SK-N-SH (cell line): ENCODE measurements at regions not wholly inside any gene's neighbourhood (a gene's known extent, or its start where the extent isn't known, plus 50 kb on each side); places are given as distances from the start of the nearest gene placed in this dataset.

Source experiments
- CTCF ChIA-PET: fragments of 300-600, 350-600 bp; formaldehyde crosslinking; extraction: SDS; loops from one replicate; lab custom pipeline; 2021; lab: Yijun Ruan, JAX
- POLR2A ChIA-PET: fragments of 350-600 bp; sonication (Branson Sonifier 250); formaldehyde crosslinking; extraction: SDS; loops from one replicate; lab custom pipeline; 2020; ENCODE audit warnings: antibody characterized with exemption, inconsistent platforms; lab: Yijun Ruan, JAX
- DNase-seq: peaks from one replicate; pipeline ENCODE4 v3.0.0; 2012
- H2AFZ ChIP-seq: fragments of 200-600 bp; sonication (generic); 2 replicates; pipeline ENCODE4 v1.8.1; 2016; ENCODE audit warnings: antibody characterized with exemption, mild to moderate bottlenecking, low read depth
- H3F3A ChIP-seq: fragments of 200-600 bp; sonication (generic); replicated peaks from 2 replicates; pipeline ENCODE3; 2016; ENCODE audit warnings: antibody characterized with exemption, mild to moderate bottlenecking; ENCODE audit not compliant: insufficient read depth
- H3K27ac ChIP-seq, 2 experiments: fragments of 200-500 bp in 1 of 2; fragments of 200-600 bp in 1 of 2; sonication (Bioruptor generic) in 1 of 2; sonication (generic), shearing (Covaris generic) in 1 of 2; 2 replicates each; pipeline versions ENCODE4 v1.5.1 to v1.6.1; 2014 to 2016; ENCODE audit warnings: low read depth in 2 of 2, inconsistent platforms in 1 of 2, low read length in 1 of 2, mild to moderate bottlenecking in 1 of 2, mixed read lengths in 1 of 2
- H3K27me3 ChIP-seq: fragments of 200-600 bp; sonication (generic), shearing (Covaris generic); 2 replicates; pipeline ENCODE4 v1.6.1; 2016; ENCODE audit warnings: mixed run types; ENCODE audit not compliant: insufficient read depth
- H3K36me3 ChIP-seq, 2 experiments: fragments of 200-500 bp in 1 of 2; fragments of 200-600 bp in 1 of 2; sonication (Bioruptor generic) in 1 of 2; sonication (generic) in 1 of 2; replicated peaks in 1 of 2; 2 replicates each; pipeline versions ENCODE3 to v1.5.1; 2014 to 2016; ENCODE audit warnings: low read length in 1 of 2, mild to moderate bottlenecking in 1 of 2; ENCODE audit not compliant: insufficient read depth in 2 of 2, control insufficient read depth in 1 of 2
- H3K4me1 ChIP-seq, 2 experiments: fragments of 200-500 bp in 1 of 2; fragments of 200-600 bp in 1 of 2; sonication (Bioruptor generic) in 1 of 2; sonication (generic), shearing (Covaris generic) in 1 of 2; 2 replicates each; pipeline versions ENCODE4 v1.5.1 to v1.6.1; 2014 to 2016; ENCODE audit warnings: low read depth in 1 of 2, low read length in 1 of 2, mixed run types in 1 of 2; ENCODE audit not compliant: insufficient read depth in 2 of 2, control insufficient read depth in 1 of 2
- H3K4me2 ChIP-seq: fragments of 200-600 bp; sonication (generic), shearing (Covaris generic); 2 replicates; pipeline ENCODE4 v1.6.1; 2017; ENCODE audit warnings: mixed run types
- H3K4me3 ChIP-seq, 2 experiments: fragments of 200-500 bp in 1 of 2; fragments of 200-600 bp in 1 of 2; sonication (Bioruptor generic) in 1 of 2; sonication (generic), shearing (Covaris generic) in 1 of 2; 2 replicates each; pipeline versions ENCODE4 v1.5.1 to v1.8.1; 2014 to 2016; ENCODE audit warnings: low read depth in 2 of 2, inconsistent platforms in 1 of 2, low read length in 1 of 2, mild to moderate bottlenecking in 1 of 2, mixed read lengths in 1 of 2, moderate library complexity in 1 of 2
- H3K79me2 ChIP-seq: fragments of 200-600 bp; sonication (generic); 2 replicates; pipeline ENCODE4 v1.8.1; 2017; ENCODE audit warnings: mild to moderate bottlenecking; ENCODE audit not compliant: insufficient read depth
- H3K9ac ChIP-seq: fragments of 200-600 bp; sonication (generic); 2 replicates; pipeline ENCODE4 v1.6.1; 2017; ENCODE audit warnings: mixed run types
- H3K9me2 ChIP-seq: fragments of 200-600 bp; sonication (generic); 2 replicates; pipeline ENCODE4 v1.6.1; 2017; ENCODE audit warnings: mixed run types
- H3K9me3 ChIP-seq: fragments of 200-600 bp; sonication (generic); 2 replicates; pipeline ENCODE4 v1.6.1; 2017; ENCODE audit warnings: mixed run types, mild to moderate bottlenecking, moderate library complexity
- H4K20me1 ChIP-seq: fragments of 200-600 bp; sonication (generic); 2 replicates; pipeline ENCODE4 v1.6.1; 2017; ENCODE audit warnings: mild to moderate bottlenecking, mixed run types; ENCODE audit not compliant: insufficient read depth
- CHD2 ChIP-seq: fragments of 150-350 bp; IDR thresholded peaks from 2 replicates; pipeline ENCODE4 v1.6.1; 2018; ENCODE audit warnings: low read length; ENCODE audit not compliant: partially characterized antibody
- FOSL2 ChIP-seq: IDR thresholded peaks from 2 replicates; pipeline ENCODE4 v1.4.0; 2012; ENCODE audit warnings: low read depth, mild to moderate bottlenecking, moderate library complexity, borderline replicate concordance
- FOXM1 ChIP-seq: IDR thresholded peaks from 2 replicates; pipeline ENCODE4 v1.4.0; 2012; ENCODE audit warnings: low read depth, mild to moderate bottlenecking
- GABPA ChIP-seq: IDR thresholded peaks from 2 replicates; pipeline ENCODE4 v1.4.0; 2012; ENCODE audit warnings: low read depth, mild to moderate bottlenecking
- MEF2A ChIP-seq: IDR thresholded peaks from 2 replicates; pipeline ENCODE4 v1.4.0; 2012; ENCODE audit warnings: low read depth, borderline replicate concordance
- NFIC ChIP-seq: IDR thresholded peaks from 2 replicates; pipeline ENCODE4 v1.4.0; 2012; ENCODE audit warnings: borderline replicate concordance
- PBX3 ChIP-seq: IDR thresholded peaks from 2 replicates; pipeline ENCODE4; 2012
- REST ChIP-seq: IDR thresholded peaks from 2 replicates; pipeline ENCODE4 v1.6.1; 2012; ENCODE audit warnings: mild to moderate bottlenecking, low read depth, low read length, moderate library complexity
- SIN3A ChIP-seq: IDR thresholded peaks from 2 replicates; pipeline ENCODE4 v1.6.1; 2012; ENCODE audit warnings: low read depth, mild to moderate bottlenecking, low read length, moderate library complexity, borderline replicate concordance
- TCF12 ChIP-seq: IDR thresholded peaks from 2 replicates; pipeline ENCODE4 v1.4.0; 2012
- USF1 ChIP-seq: IDR thresholded peaks from 2 replicates; pipeline ENCODE4 v1.4.0; 2012; ENCODE audit warnings: low read depth, borderline replicate concordance
- USF2 ChIP-seq: fragments of 150-350 bp; IDR thresholded peaks from 2 replicates; pipeline ENCODE4 v1.6.1; 2017; ENCODE audit warnings: antibody characterized with exemption, low read length, low read depth, borderline replicate concordance
- YY1 ChIP-seq: IDR thresholded peaks from 2 replicates; pipeline ENCODE4 v1.4.0; 2012; ENCODE audit warnings: low read depth, mild to moderate bottlenecking
- WGBS: methylation state at CpG from one replicate; pipeline ENCODE4 v1.1.6; 2017; ENCODE audit warnings: low lambda C conversion rate; 5-methylcytosine and 5-hydroxymethylcytosine counted together

- TF ChIP-seq PBX3 (no peak), USF2 (no peak), REST (no peak), MEF2A (no peak), FOXM1 (no peak), YY1 (no peak), FOSL2 (no peak), TCF12 (no peak), SIN3A (no peak), CHD2 (no peak), NFIC (no peak), USF1 (no peak), GABPA (no peak)
- Histone ChIP-seq H2AFZ (peak overlapping the region; percentile 53), H3K79me2 (no peaks in the 10 kb centered on the region), H4K20me1 (no peaks in the 10 kb centered on the region), H3K9me3 (no peaks in the 10 kb centered on the region), H3K4me3 (no peak overlapping the region), H3K9me2 (no peaks in the 10 kb centered on the region), H3K27me3 (no peaks in the 10 kb centered on the region), H3F3A (peaks cover 4% of the 10 kb centered on the region), H3K27ac (no peak overlapping the region), H3K36me3 (no peaks in the 10 kb centered on the region), H3K4me2 (no peak overlapping the region), H3K9ac (no peak overlapping the region), H3K4me1 (peaks cover 0 to 8% of the 10 kb centered on the region in 2 experiments; a peak in 2 of 4 replicates)
- ChIA-PET POLR2A (no interaction called here), CTCF (interaction anchor here (0.6 to 2.1 kb wide), 3 partner anchors 9 to 25 kb away, joined by 3 to 6 read pairs (median 3); no protein-coding TSS in a partner anchor)
- DNase-seq: no peak
- WGBS: 87% methylated on average over 2 of the region's 2 CpGs
Observed at GRCh38 chr6:82030761-82031503, 216.6 kb downstream of the IBTK start.
